Colon (tissue), 2 donors: ENCODE measurements at regions not wholly inside any gene's neighbourhood (a gene's known extent, or its start where the extent isn't known, plus 50 kb on each side); places are given as distances from the start of the nearest gene placed in this dataset.

Experiments used
- FAIRE-seq: peaks from 2 replicates; lab custom pipeline; 2012; peaks lifted over from hg19 to GRCh38; lab: Jason Lieb, UNC
- donor health status: control.
- donor health status: control.

GRCh38 chr2:138105358-138105757 is 141.1 kb downstream of the HNMT start:
- FAIRE-seq, result no peak

GRCh38 chr2:138106606-138107005 is 142.3 kb downstream of the HNMT start:
- no peak for FAIRE-seq

DNA sequence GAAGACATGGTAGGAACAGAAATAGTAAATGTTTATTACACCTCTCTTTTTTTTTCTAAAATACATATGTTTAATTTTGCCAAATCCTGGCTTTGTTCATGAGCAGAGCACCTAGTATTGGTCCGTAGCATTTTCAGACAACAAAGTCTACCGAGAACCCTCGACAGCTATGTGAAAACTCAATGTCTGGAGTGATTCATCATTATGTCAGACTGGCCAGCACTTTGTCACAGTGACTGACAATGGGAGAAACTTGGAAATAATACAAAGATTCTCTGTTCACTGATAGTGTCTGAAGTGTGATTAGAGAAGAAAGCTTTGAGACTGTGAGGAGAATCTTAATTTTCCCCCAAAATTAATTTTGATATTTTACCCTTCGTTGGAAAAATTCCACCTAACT is 143.0 kb downstream of the HNMT start:
- no peak for FAIRE-seq

DNA sequence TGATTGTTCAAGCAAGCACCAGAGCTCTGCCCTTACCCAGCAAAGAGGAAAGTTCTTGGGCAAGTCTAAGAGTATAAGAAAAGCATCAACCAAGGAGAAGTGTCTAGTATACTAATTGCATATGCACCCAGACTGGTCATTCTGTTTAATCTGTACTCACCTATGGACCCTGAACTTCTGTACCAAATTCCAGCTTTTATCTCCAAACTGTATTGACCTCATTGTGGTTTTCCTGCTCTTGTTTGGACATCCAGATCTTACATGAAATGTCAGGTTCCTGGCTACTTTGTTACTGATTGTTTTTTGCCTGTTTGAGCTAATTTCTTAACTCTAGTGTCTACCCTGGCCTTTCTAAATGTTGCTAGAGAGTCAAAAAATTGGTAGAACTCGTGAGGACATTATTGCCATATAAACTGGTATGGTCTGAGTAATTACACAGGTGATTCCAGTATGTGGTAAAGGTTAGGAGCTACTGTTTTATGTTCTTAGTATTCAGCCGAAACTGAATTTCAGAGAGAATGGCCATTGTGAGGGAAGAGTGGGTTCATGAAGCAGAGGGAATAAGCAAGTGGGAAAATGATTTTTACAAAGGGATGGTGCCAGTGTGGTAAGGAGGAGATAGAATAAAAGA is 146.3 kb downstream of the HNMT start:
- FAIRE-seq, result no peak

- no peak for FAIRE-seq
Measured at GRCh38 chr2:138112536-138112935, 148.3 kb downstream of the HNMT start.

GRCh38 chr2:138113871-138114525 is 149.7 kb downstream of the HNMT start:
- FAIRE-seq, result no peak

DNA sequence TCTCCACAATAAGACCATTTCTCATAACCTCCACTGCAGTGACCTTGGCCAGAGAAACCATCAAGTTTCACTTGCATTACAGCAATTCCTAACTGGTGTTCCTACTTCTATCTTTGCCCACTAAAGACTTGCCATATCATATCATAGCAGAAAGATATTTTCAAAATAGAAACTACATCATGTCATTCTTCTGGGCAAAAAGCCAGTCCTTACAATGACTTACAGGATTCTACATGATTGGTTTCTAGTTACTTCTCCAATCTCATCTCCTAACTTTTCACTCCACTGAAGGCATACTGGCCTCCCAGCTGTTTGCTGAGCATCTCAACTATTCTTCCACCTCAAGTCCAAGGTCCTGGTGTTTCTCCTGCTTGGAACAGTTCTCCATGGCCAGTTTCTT is 151.4 kb downstream of the HNMT start:
- no peak for FAIRE-seq

DNA sequence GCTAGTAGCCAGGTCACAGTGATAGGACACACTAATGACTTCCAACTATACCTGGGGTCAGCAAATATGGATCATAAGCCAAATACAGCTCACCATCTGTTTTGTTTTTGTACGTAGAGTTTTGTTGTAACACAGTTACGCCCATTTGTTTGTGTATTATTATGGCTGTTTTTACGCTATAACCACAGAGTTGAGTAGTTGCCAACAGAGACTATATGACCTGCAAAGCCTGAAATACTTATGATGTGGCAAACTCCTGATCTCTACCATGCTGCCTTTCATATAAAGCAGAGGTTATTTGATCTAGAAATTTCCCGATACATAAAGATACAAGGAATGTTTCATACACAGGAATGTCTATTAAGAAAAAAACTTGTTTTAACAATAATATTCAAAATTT is 152.2 kb downstream of the HNMT start:
- FAIRE-seq, result no peak

GRCh38 chr2:138121666-138122661 is 157.7 kb downstream of the HNMT start:
- no peak for FAIRE-seq

- no peak for FAIRE-seq
Measured at GRCh38 chr2:138122891-138123290, 158.6 kb downstream of the HNMT start.

GRCh38 chr2:138123741-138124140 is 159.5 kb downstream of the HNMT start:
- no peak for FAIRE-seq

- FAIRE-seq, result no peak
Measured at GRCh38 chr2:138124521-138124920, 160.2 kb downstream of the HNMT start.

- no peak for FAIRE-seq
Measured at GRCh38 chr2:138125306-138126288, 161.3 kb downstream of the HNMT start.

DNA sequence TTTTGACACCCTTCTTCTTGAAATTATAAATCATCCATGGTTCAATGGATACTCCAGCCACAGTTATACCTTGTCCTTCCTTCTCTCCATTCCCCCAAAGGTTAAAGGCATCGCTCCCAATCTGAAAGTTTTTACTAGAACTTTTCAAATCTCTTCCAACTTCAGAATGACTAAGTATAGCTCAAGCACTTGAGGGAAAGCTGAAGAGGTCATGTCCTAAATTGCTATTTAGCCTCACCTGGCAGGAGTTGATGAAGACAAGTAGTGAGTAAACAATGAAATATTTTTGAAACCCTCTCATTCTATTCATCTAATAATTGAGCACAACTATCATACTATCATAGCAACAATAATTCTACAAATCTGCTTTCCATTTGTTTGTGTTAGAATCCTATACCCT is 167.8 kb downstream of the HNMT start:
- FAIRE-seq, result no peak

DNA sequence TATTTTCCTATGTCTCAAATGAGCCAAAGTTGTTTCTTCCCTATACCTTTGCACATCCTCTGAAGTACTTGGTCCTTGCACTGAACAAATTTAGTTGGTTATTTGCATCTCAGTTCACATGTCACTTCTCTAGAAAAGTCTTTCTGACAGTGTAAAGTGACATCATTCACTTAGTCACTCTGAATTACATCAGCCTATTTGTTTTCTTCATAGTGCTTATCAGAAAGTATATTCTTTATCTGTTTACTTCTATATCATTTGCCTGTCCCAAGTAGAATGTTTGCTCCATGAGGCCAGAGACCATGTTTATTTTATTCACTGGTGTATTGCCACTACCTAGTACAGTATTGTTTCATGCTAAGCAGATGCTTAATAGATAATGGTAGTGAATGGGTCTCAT is 173.7 kb downstream of the HNMT start:
- FAIRE-seq, result no peak

DNA sequence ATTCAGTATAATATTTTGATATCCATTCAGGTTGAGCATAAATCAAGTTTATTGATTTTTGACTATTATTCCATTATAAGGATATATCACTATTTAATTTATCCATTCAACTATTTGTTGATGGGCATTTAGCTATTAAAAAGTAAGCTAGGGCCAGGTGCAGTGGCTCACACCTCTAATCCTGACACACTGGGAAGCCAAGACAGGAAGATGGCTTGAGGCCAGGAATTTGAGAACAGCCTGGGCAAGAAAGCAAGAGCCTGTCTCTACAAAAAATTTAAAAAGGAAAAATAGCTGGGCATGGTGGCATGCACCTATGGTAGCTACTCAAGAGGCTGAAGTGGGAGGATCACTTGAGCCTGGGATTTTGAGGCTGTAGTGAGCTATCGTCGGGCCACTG is 183.5 kb downstream of the HNMT start:
- FAIRE-seq, result no peak

DNA sequence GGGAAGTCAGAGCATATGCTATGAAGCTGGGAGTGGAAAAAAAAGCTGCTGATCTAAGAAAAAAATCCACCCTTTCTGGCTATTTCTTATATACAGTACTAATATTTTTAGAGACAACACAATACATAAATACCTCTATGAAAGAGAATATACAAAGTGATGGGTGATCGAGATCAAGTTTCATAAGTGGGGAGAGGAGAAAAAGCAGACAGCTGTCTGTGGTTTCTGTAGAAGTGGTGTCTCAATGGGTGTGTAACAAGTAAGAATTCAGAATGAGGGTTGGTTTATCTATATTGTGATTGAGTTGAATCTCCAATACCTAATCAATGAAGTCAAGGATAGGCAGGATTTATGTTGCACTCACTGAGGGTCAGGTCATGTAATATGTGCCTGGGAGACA is 191.0 kb downstream of the HNMT start:
- FAIRE-seq, result no peak

- no peak for FAIRE-seq
Measured at GRCh38 chr2:138157372-138157771, 193.1 kb downstream of the HNMT start.

DNA sequence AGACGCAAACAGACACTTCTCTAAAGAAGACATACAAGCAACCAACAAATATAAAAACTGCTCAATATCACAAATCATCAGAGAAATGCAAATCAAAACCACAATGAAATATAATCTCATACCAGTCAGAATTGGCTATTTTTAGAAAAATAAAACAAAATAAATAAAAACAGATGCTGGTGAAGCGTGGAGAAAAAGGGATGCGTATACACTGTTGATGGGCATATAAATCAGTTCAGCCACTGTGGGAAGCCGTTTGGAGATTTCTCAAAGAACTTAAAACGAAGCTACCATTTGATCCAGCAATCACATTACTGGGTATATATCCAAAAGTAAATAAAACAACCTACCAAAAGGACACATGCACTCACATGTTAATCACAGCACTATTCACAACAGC is 206.2 kb downstream of the HNMT start:
- no peak for FAIRE-seq

DNA sequence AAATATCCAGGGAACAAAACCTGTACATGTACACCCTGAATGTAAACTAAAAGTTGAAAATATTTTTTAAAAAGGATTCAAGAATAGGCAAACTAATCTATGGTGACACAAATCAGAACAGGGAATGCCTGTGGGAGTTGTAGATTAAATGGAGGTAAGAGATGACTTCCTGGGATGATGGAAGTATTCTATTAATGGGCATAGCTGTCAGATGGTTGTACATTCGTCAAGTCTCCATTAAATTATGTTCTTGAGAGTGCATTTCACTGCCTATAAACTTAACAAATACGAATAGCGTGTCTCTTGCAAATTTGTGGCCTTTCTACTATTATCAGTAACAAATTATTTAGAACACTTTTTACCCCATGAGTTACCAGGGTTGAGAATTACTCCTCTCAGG is 207.0 kb downstream of the HNMT start:
- no peak for FAIRE-seq

GRCh38 chr2:138175066-138175465 is 210.8 kb downstream of the HNMT start:
- no peak for FAIRE-seq
